NOMO-1 treated with dmso at 0.1 percent for 144 hours (cell line): ENCODE measurements at regions not wholly inside any gene's neighbourhood (a gene's known extent, or its start where the extent isn't known, plus 50 kb on each side); places are given as distances from the start of the nearest gene placed in this dataset.

ENCODE experiments used
- DNase-seq: peaks from one replicate; lab custom pipeline; 2025; ENCODE audit not compliant: unreplicated experiment; lab: John Stamatoyannopoulos, UW

DNA sequence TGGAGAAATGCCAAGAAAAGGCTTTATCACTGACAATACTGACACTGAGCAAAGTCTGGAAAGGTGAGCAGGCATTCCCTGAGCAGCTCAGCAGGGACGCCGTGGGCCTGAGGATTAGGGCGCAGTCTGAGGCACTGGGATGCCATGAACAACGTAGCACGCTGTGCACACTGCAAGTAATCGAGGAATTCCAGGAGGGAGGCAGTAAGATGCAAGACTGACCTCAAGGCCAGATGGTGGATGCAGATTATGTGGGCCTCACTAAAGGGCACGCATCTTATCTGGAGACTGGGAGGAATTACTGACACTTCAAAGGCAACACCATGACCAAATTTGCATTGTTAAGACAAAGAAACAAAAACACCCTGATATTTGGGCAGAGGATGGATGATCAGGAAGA is 50.4 kb upstream of the OPCML start:
- DNase-seq: no peak

DNA sequence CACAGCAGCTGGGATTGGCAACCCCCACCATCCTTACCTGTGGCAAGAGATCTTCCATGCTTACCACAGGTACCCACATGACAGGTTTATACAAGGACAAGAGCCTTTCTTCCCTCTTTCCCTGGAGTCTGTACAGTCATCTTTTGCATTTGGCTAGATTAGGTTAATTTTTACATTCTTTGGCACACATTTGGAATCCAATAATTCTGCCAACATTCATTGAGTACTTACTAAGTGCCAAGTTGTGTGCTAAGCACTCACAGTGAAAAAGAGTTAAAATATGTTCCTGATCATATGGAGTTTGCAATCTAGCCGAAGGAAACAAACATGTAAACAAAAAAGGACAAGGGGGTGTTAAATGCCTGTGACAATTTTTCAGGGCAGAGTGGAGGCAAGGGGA is 50.0 kb upstream of the OPCML start:
- no peak for DNase-seq
